ENCODE measurements at regions not wholly inside any gene's neighbourhood (a gene's known extent, or its start where the extent isn't known, plus 50 kb on each side); places are given as distances from the start of the nearest gene placed in this dataset.

DNA sequence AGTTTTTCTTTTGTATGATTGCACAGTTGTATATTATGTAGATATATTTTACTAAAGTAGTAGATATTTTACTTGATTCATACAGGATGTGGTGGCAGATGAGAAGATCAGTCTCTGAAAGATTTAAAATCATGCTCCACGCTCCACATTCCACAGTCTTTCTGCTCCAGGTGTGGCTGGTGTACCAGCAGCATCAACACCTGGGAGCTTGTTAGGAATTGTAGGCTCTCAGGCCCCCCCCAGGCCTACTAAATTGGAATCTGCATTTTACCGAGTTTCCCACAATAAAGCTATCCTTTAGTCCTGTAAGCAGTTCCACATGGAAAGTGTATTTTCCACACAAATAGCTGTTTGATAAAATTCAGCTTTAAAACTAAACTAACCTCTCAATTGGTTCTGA is 537.4 kb downstream of the BCKDHB start:
- TF ChIP-seq, protein P1, sequence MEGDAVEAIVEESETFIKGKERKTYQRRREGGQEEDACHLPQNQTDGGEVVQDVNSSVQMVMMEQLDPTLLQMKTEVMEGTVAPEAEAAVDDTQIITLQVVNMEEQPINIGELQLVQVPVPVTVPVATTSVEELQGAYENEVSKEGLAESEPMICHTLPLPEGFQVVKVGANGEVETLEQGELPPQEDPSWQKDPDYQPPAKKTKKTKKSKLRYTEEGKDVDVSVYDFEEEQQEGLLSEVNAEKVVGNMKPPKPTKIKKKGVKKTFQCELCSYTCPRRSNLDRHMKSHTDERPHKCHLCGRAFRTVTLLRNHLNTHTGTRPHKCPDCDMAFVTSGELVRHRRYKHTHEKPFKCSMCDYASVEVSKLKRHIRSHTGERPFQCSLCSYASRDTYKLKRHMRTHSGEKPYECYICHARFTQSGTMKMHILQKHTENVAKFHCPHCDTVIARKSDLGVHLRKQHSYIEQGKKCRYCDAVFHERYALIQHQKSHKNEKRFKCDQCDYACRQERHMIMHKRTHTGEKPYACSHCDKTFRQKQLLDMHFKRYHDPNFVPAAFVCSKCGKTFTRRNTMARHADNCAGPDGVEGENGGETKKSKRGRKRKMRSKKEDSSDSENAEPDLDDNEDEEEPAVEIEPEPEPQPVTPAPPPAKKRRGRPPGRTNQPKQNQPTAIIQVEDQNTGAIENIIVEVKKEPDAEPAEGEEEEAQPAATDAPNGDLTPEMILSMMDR (conservative IDR thresholded peaks at IDR 0.05; ENCODE audit: low read depth in 2 of 2) = no peak
- TF ChIP-seq EZH2 (IDR thresholded peaks at IDR 0.05; ENCODE audit: low read depth, unreplicated experiment) (no peak), CREB1 (CRISPR knock-in tag; IDR thresholded peaks at IDR 0.05; ENCODE audit: low read depth) (no peak), EZH2phosphoT487 (IDR thresholded peaks at IDR 0.05; ENCODE audit: unreplicated experiment) (no peak), ZNF114 (CRISPR knock-in tag; IDR thresholded peaks at IDR 0.05) (no peak), POLR2AphosphoS5 (IDR thresholded peaks at IDR 0.05; ENCODE audit: low read depth) (no peak), ZNF331 (CRISPR knock-in tag; IDR thresholded peaks at IDR 0.05; ENCODE audit: low read depth) (no peak)
- TF ChIP-seq, protein P2, sequence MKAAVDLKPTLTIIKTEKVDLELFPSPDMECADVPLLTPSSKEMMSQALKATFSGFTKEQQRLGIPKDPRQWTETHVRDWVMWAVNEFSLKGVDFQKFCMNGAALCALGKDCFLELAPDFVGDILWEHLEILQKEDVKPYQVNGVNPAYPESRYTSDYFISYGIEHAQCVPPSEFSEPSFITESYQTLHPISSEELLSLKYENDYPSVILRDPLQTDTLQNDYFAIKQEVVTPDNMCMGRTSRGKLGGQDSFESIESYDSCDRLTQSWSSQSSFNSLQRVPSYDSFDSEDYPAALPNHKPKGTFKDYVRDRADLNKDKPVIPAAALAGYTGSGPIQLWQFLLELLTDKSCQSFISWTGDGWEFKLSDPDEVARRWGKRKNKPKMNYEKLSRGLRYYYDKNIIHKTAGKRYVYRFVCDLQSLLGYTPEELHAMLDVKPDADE (IDR thresholded peaks at IDR 0.05) = no peak
- TF ChIP-seq, protein P3, sequence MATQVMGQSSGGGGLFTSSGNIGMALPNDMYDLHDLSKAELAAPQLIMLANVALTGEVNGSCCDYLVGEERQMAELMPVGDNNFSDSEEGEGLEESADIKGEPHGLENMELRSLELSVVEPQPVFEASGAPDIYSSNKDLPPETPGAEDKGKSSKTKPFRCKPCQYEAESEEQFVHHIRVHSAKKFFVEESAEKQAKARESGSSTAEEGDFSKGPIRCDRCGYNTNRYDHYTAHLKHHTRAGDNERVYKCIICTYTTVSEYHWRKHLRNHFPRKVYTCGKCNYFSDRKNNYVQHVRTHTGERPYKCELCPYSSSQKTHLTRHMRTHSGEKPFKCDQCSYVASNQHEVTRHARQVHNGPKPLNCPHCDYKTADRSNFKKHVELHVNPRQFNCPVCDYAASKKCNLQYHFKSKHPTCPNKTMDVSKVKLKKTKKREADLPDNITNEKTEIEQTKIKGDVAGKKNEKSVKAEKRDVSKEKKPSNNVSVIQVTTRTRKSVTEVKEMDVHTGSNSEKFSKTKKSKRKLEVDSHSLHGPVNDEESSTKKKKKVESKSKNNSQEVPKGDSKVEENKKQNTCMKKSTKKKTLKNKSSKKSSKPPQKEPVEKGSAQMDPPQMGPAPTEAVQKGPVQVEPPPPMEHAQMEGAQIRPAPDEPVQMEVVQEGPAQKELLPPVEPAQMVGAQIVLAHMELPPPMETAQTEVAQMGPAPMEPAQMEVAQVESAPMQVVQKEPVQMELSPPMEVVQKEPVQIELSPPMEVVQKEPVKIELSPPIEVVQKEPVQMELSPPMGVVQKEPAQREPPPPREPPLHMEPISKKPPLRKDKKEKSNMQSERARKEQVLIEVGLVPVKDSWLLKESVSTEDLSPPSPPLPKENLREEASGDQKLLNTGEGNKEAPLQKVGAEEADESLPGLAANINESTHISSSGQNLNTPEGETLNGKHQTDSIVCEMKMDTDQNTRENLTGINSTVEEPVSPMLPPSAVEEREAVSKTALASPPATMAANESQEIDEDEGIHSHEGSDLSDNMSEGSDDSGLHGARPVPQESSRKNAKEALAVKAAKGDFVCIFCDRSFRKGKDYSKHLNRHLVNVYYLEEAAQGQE (IDR thresholded peaks at IDR 0.05; ENCODE audit: unreplicated experiment) = no peak

All from GM23338 (cell line).